ENCODE measurements at regions not wholly inside any gene's neighbourhood (a gene's known extent, or its start where the extent isn't known, plus 50 kb on each side); places are given as distances from the start of the nearest gene placed in this dataset.

- H3K27ac ChIP-seq (ENCODE audit: low read depth, low read length): no peak overlapping the region
- H3K4me3 ChIP-seq (ENCODE audit: low read depth, low read length): no peak overlapping the region
- DNase-seq (ENCODE audit: low read depth in 4 of 6, low spot score in 6 of 6): peak in 1 of 6 donors; percentile 40
- no peaks in the 10 kb centered on the region for H3K4me1 ChIP-seq (ENCODE audit: control insufficient read depth, insufficient read depth, low read length)
- H3K27me3 ChIP-seq (ENCODE audit: control insufficient read depth, insufficient read depth, low read length): no peaks in the 10 kb centered on the region
- H3K9me3 ChIP-seq (ENCODE audit: control insufficient read depth, insufficient read depth, low read length): no peaks in the 10 kb centered on the region
- 31% methylated on average over 1 of the region's 2 CpGs for WGBS (ENCODE audit: insufficient coverage)
- no peaks in the 10 kb centered on the region for H3K36me3 ChIP-seq (ENCODE audit: control insufficient read depth, insufficient read depth, low read length)
Measured at GRCh38 chr2:217539126-217539525, 463.7 kb downstream of the TNS1 start.

- H3K36me3 ChIP-seq (ENCODE audit: control insufficient read depth, insufficient read depth, low read length): no peaks in the 10 kb centered on the region
- no CpG with 5 or more reads among the region's 2 CpGs for WGBS (ENCODE audit: insufficient coverage)
- H3K9me3 ChIP-seq (ENCODE audit: control insufficient read depth, insufficient read depth, low read length): no peaks in the 10 kb centered on the region
- no peak overlapping the region for H3K4me3 ChIP-seq (ENCODE audit: low read depth, low read length)
- no peaks in the 10 kb centered on the region for H3K27me3 ChIP-seq (ENCODE audit: control insufficient read depth, insufficient read depth, low read length)
- H3K27ac ChIP-seq (ENCODE audit: low read depth, low read length): no peak overlapping the region
- H3K4me1 ChIP-seq (ENCODE audit: control insufficient read depth, insufficient read depth, low read length): no peaks in the 10 kb centered on the region
- DNase-seq (ENCODE audit: low read depth in 4 of 6, low spot score in 6 of 6): no peak
Measured at GRCh38 chr2:217538719-217539118, 464.1 kb downstream of the TNS1 start.

- Histone ChIP-seq H3K36me3 (ENCODE audit: control insufficient read depth, insufficient read depth, low read length) (no peaks in the 10 kb centered on the region), H3K27me3 (ENCODE audit: control insufficient read depth, insufficient read depth, low read length) (no peaks in the 10 kb centered on the region), H3K9me3 (ENCODE audit: control insufficient read depth, insufficient read depth, low read length) (no peaks in the 10 kb centered on the region), H3K4me1 (ENCODE audit: control insufficient read depth, insufficient read depth, low read length) (no peaks in the 10 kb centered on the region), H3K27ac (ENCODE audit: low read depth, low read length) (no peak overlapping the region), H3K4me3 (ENCODE audit: low read depth, low read length) (no peak overlapping the region)
- WGBS (ENCODE audit: insufficient coverage): 68% methylated on average over 2 of the region's 6 CpGs
- DNase-seq (ENCODE audit: low read depth in 4 of 6, low spot score in 6 of 6): no peak
Measured at GRCh38 chr2:217535957-217536708, 466.7 kb downstream of the TNS1 start.

- H3K36me3 ChIP-seq (ENCODE audit: control insufficient read depth, insufficient read depth, low read length): no peaks in the 10 kb centered on the region
- H3K4me3 ChIP-seq (ENCODE audit: low read depth, low read length): no peak overlapping the region
- no peaks in the 10 kb centered on the region for H3K27me3 ChIP-seq (ENCODE audit: control insufficient read depth, insufficient read depth, low read length)
- H3K4me1 ChIP-seq (ENCODE audit: control insufficient read depth, insufficient read depth, low read length): no peaks in the 10 kb centered on the region
- DNase-seq (ENCODE audit: low read depth in 4 of 6, low spot score in 6 of 6): no peak
- no peaks in the 10 kb centered on the region for H3K9me3 ChIP-seq (ENCODE audit: control insufficient read depth, insufficient read depth, low read length)
- no peak overlapping the region for H3K27ac ChIP-seq (ENCODE audit: low read depth, low read length)
- WGBS (ENCODE audit: insufficient coverage): 81% methylated on average over 2 of the region's 2 CpGs
Measured at GRCh38 chr2:217530392-217531090, 472.3 kb downstream of the TNS1 start.

- DNase-seq (ENCODE audit: low read depth in 4 of 6, low spot score in 6 of 6): no peak
- Histone ChIP-seq H3K27me3 (ENCODE audit: control insufficient read depth, insufficient read depth, low read length) (no peaks in the 10 kb centered on the region), H3K4me3 (ENCODE audit: low read depth, low read length) (no peak overlapping the region), H3K9me3 (ENCODE audit: control insufficient read depth, insufficient read depth, low read length) (no peaks in the 10 kb centered on the region), H3K36me3 (ENCODE audit: control insufficient read depth, insufficient read depth, low read length) (no peaks in the 10 kb centered on the region), H3K4me1 (ENCODE audit: control insufficient read depth, insufficient read depth, low read length) (no peaks in the 10 kb centered on the region), H3K27ac (ENCODE audit: low read depth, low read length) (no peak overlapping the region)
- 100% methylated on average over 1 of the region's 2 CpGs for WGBS (ENCODE audit: insufficient coverage)
Measured at GRCh38 chr2:217529271-217529670, 473.5 kb downstream of the TNS1 start.

- WGBS (ENCODE audit: insufficient coverage): 95% methylated on average over 3 of the region's 4 CpGs
- Histone ChIP-seq H3K4me1 (ENCODE audit: control insufficient read depth, insufficient read depth, low read length) (no peaks in the 10 kb centered on the region), H3K36me3 (ENCODE audit: control insufficient read depth, insufficient read depth, low read length) (no peaks in the 10 kb centered on the region), H3K27ac (ENCODE audit: low read depth, low read length) (no peak overlapping the region), H3K9me3 (ENCODE audit: control insufficient read depth, insufficient read depth, low read length) (no peaks in the 10 kb centered on the region), H3K27me3 (ENCODE audit: control insufficient read depth, insufficient read depth, low read length) (no peaks in the 10 kb centered on the region), H3K4me3 (ENCODE audit: low read depth, low read length) (no peak overlapping the region)
- DNase-seq (ENCODE audit: low read depth in 4 of 6, low spot score in 6 of 6): no peak
Measured at GRCh38 chr2:217527590-217528202, 475.1 kb downstream of the TNS1 start.

GRCh38 chr2:217525076-217525475 is 477.7 kb downstream of the TNS1 start:
- 93% methylated on average over 5 of the region's 5 CpGs for WGBS (ENCODE audit: insufficient coverage)
- DNase-seq (ENCODE audit: low read depth in 4 of 6, low spot score in 6 of 6): no peak
- no peaks in the 10 kb centered on the region for H3K36me3 ChIP-seq (ENCODE audit: control insufficient read depth, insufficient read depth, low read length)

GRCh38 chr2:217523286-217523685 is 479.5 kb downstream of the TNS1 start:
- H3K9me3 ChIP-seq (ENCODE audit: control insufficient read depth, insufficient read depth, low read length): no peaks in the 10 kb centered on the region
- no peak overlapping the region for H3K27ac ChIP-seq (ENCODE audit: low read depth, low read length)
- peak in 1 of 6 donors; percentile 10 for DNase-seq (ENCODE audit: low read depth in 4 of 6, low spot score in 6 of 6)
- 84% methylated on average over 3 of the region's 7 CpGs for WGBS (ENCODE audit: insufficient coverage)
- no peaks in the 10 kb centered on the region for H3K36me3 ChIP-seq (ENCODE audit: control insufficient read depth, insufficient read depth, low read length)
- no peaks in the 10 kb centered on the region for H3K27me3 ChIP-seq (ENCODE audit: control insufficient read depth, insufficient read depth, low read length)
- H3K4me3 ChIP-seq (ENCODE audit: low read depth, low read length): no peak overlapping the region
- no peaks in the 10 kb centered on the region for H3K4me1 ChIP-seq (ENCODE audit: control insufficient read depth, insufficient read depth, low read length)

More at GRCh38 chr2:217525076-217525475, 477.7 kb downstream of the TNS1 start:
- Histone ChIP-seq H3K4me1 (ENCODE audit: control insufficient read depth, insufficient read depth, low read length) (no peaks in the 10 kb centered on the region), H3K27ac (ENCODE audit: low read depth, low read length) (no peak overlapping the region), H3K27me3 (ENCODE audit: control insufficient read depth, insufficient read depth, low read length) (no peaks in the 10 kb centered on the region), H3K9me3 (ENCODE audit: control insufficient read depth, insufficient read depth, low read length) (no peaks in the 10 kb centered on the region), H3K4me3 (ENCODE audit: low read depth, low read length) (no peak overlapping the region)

GRCh38 chr2:217521820-217522219 is 481.0 kb downstream of the TNS1 start:
- no peak overlapping the region for H3K4me3 ChIP-seq (ENCODE audit: low read depth, low read length)
- no peak for DNase-seq (ENCODE audit: low read depth in 4 of 6, low spot score in 6 of 6)
- WGBS (ENCODE audit: insufficient coverage): 60% methylated on average over 2 of the region's 2 CpGs
- H3K27me3 ChIP-seq (ENCODE audit: control insufficient read depth, insufficient read depth, low read length): no peaks in the 10 kb centered on the region
- H3K27ac ChIP-seq (ENCODE audit: low read depth, low read length): no peak overlapping the region
- H3K9me3 ChIP-seq (ENCODE audit: control insufficient read depth, insufficient read depth, low read length): no peaks in the 10 kb centered on the region
- no peaks in the 10 kb centered on the region for H3K4me1 ChIP-seq (ENCODE audit: control insufficient read depth, insufficient read depth, low read length)
- no peaks in the 10 kb centered on the region for H3K36me3 ChIP-seq (ENCODE audit: control insufficient read depth, insufficient read depth, low read length)

Data from spinal cord (tissue), 9 donors.